Neural progenitor cell (in vitro differentiated cells): ENCODE measurements at regions not wholly inside any gene's neighbourhood (a gene's known extent, or its start where the extent isn't known, plus 50 kb on each side); places are given as distances from the start of the nearest gene placed in this dataset.

Experiments
- CTCF ChIP-seq: fragments of 200-600 bp; sonication (generic); IDR thresholded peaks from 2 replicates; pipeline ENCODE4 v1.5.1; 2017; ENCODE audit warnings: antibody characterized with exemption, mild to moderate bottlenecking
- EZH2 ChIP-seq: fragments of 200-600 bp; sonication (generic); IDR thresholded peaks from 2 replicates; pipeline ENCODE4 v1.6.1; 2017; ENCODE audit warnings: antibody characterized with exemption, mild to moderate bottlenecking, moderate library complexity
- EZH2phosphoT487 ChIP-seq: fragments of 200-600 bp; sonication (generic); IDR thresholded peaks from 2 replicates; pipeline ENCODE4 v1.6.1; 2017; ENCODE audit warnings: antibody characterized with exemption

- TF ChIP-seq EZH2: no peak
- TF ChIP-seq CTCF: no peak
- no peak for TF ChIP-seq EZH2phosphoT487
Measured at GRCh38 chr2:220451438-220451837, 824.0 kb downstream of the SLC4A3 start.
